Neuronal stem cell (in vitro differentiated cells): ENCODE measurements at regions not wholly inside any gene's neighbourhood (a gene's known extent, or its start where the extent isn't known, plus 50 kb on each side); places are given as distances from the start of the nearest gene placed in this dataset.

Source experiments
- DNase-seq: peaks from one replicate; pipeline ENCODE4 v3.0.0-alpha.2; 2013; ENCODE audit warnings: low spot score
- H2AFZ ChIP-seq: one replicate; pipeline ENCODE4 v1.6.1; 2013; ENCODE audit warnings: mild to moderate bottlenecking, low read length, inconsistent platforms
- H2AK5ac ChIP-seq: 2 replicates; pipeline ENCODE4 v1.6.1; 2013; ENCODE audit warnings: low read depth, mild to moderate bottlenecking, inconsistent platforms, low read length, moderate library complexity, mixed read lengths
- H2BK120ac ChIP-seq: 2 replicates; pipeline ENCODE4 v1.6.1; 2013; ENCODE audit warnings: low read depth, mild to moderate bottlenecking, inconsistent platforms, low read length, moderate library complexity, mixed read lengths
- H2BK12ac ChIP-seq: one replicate; pipeline ENCODE4 v1.6.1; 2013; ENCODE audit warnings: low read length, inconsistent platforms
- H2BK15ac ChIP-seq: 2 replicates; pipeline ENCODE4 v1.6.1; 2013; ENCODE audit warnings: mild to moderate bottlenecking, low read length, inconsistent platforms, mixed read lengths
- H2BK5ac ChIP-seq: one replicate; pipeline ENCODE4 v1.6.1; 2013; ENCODE audit warnings: inconsistent platforms, mild to moderate bottlenecking, low read length, moderate library complexity
- H3K14ac ChIP-seq: one replicate; pipeline ENCODE4 v1.6.1; 2013; ENCODE audit warnings: low read length, inconsistent platforms
- H3K18ac ChIP-seq: 2 replicates; pipeline ENCODE4 v1.6.1; 2013; ENCODE audit warnings: low read length, inconsistent platforms
- H3K23ac ChIP-seq: 2 replicates; pipeline ENCODE4 v1.6.1; 2013; ENCODE audit warnings: low read depth, mild to moderate bottlenecking, mixed read lengths, low read length, inconsistent platforms; ENCODE audit not compliant: poor library complexity
- H3K27ac ChIP-seq: replicated peaks from 3 replicates; pipeline ENCODE4 v1.5.1; 2013; ENCODE audit warnings: low read length, inconsistent platforms
- H3K27me3 ChIP-seq, 3 experiments: 2 replicates each; pipeline ENCODE4 v1.6.1; 2013; ENCODE audit warnings: low read length in 3 of 3, mild to moderate bottlenecking in 2 of 3, inconsistent platforms in 1 of 3, low read depth in 1 of 3, mixed read lengths in 1 of 3, moderate library complexity in 1 of 3; ENCODE audit not compliant: control insufficient read depth in 3 of 3, insufficient read depth in 3 of 3
- H3K36me3 ChIP-seq, 2 donors: replicated peaks in 1 of 2; 2 replicates each; pipeline ENCODE4 v1.6.1; 2013; ENCODE audit warnings: low read length in 2 of 2; ENCODE audit not compliant: control insufficient read depth in 2 of 2, insufficient read depth in 2 of 2
- H3K4ac ChIP-seq: 2 replicates; pipeline ENCODE4 v1.6.1; 2013; ENCODE audit warnings: inconsistent platforms, mild to moderate bottlenecking, low read length, moderate library complexity
- H3K4me1 ChIP-seq, 2 donors: 1 replicate in 1 of 2; 2 replicates in 1 of 2; pipeline ENCODE4 v1.6.1; 2013; ENCODE audit warnings: low read length in 2 of 2, low read depth in 1 of 2; ENCODE audit not compliant: control insufficient read depth in 2 of 2, insufficient read depth in 1 of 2
- H3K4me2 ChIP-seq: one replicate; pipeline ENCODE4 v1.6.1; 2013; ENCODE audit warnings: mild to moderate bottlenecking, low read length, inconsistent platforms; ENCODE audit not compliant: insufficient read depth, poor library complexity, severe bottlenecking
- H3K4me3 ChIP-seq, 2 donors: 2 replicates each; pipeline ENCODE4 v1.5.1; 2013; ENCODE audit warnings: low read length in 2 of 2, mild to moderate bottlenecking in 2 of 2, inconsistent platforms in 1 of 2, moderate library complexity in 1 of 2
- H3K79me1 ChIP-seq: one replicate; pipeline ENCODE4 v1.6.1; 2013; ENCODE audit warnings: low read depth, mild to moderate bottlenecking, inconsistent platforms, low read length, moderate library complexity
- H3K9ac ChIP-seq: one replicate; pipeline ENCODE4 v1.6.1; 2013; ENCODE audit warnings: mild to moderate bottlenecking, low read depth, low read length, inconsistent platforms; ENCODE audit not compliant: poor library complexity
- H3K9me3 ChIP-seq, 2 donors: replicated peaks in 1 of 2; 2 replicates each; pipeline versions ENCODE3 to v1.6.1; 2013; ENCODE audit warnings: low read length in 2 of 2, mild to moderate bottlenecking in 2 of 2, inconsistent platforms in 1 of 2, low read depth in 1 of 2, mixed read lengths in 1 of 2, moderate library complexity in 1 of 2; ENCODE audit not compliant: control insufficient read depth in 2 of 2, insufficient read depth in 1 of 2
- H4K8ac ChIP-seq: one replicate; pipeline ENCODE4 v1.6.1; 2013; ENCODE audit warnings: low read depth, mild to moderate bottlenecking, inconsistent platforms, low read length, moderate library complexity
- H4K91ac ChIP-seq: one replicate; pipeline ENCODE4 v1.6.1; 2013; ENCODE audit warnings: low read length, low read depth, mild to moderate bottlenecking, inconsistent platforms; ENCODE audit not compliant: poor library complexity
- WGBS, 2 donors: extraction: QIAGEN DNeasy Blood & Tissue Kit; methylation state at CpG; one replicate each; pipeline ENCODE4 v1.1.7; 2013; ENCODE audit warnings: missing lambda C conversion rate in 2 of 2, mixed read lengths in 1 of 2; ENCODE audit not compliant: insufficient read length in 2 of 2, insufficient replicate concordance in 1 of 2; ENCODE audit errors: extremely low coverage in 2 of 2; 5-methylcytosine and 5-hydroxymethylcytosine counted together

- H2BK12ac ChIP-seq: no peak overlapping the region
- no peaks in the 10 kb centered on the region for H3K79me1 ChIP-seq
- no peak overlapping the region for H4K8ac ChIP-seq
- no peak overlapping the region for H2AFZ ChIP-seq
- H3K4me1 ChIP-seq: peaks cover 24 to 29% of the 10 kb centered on the region in 2 donors
- no peak overlapping the region for H3K27ac ChIP-seq
- H2BK120ac ChIP-seq: no peak overlapping the region
- H2BK15ac ChIP-seq: no peak overlapping the region
- no peak overlapping the region for H3K4ac ChIP-seq
- no peak overlapping the region for H3K18ac ChIP-seq
- H3K9me3 ChIP-seq: peaks cover 0 to 3% of the 10 kb centered on the region in 2 donors
- H2AK5ac ChIP-seq: no peak overlapping the region
- H4K91ac ChIP-seq: no peak overlapping the region
- no peak overlapping the region for H2BK5ac ChIP-seq
- no peak overlapping the region for H3K14ac ChIP-seq
- H3K4me2 ChIP-seq: no peak overlapping the region
- DNase-seq: no peak
- H3K27me3 ChIP-seq: no peaks in the 10 kb centered on the region
- H3K9ac ChIP-seq: no peak overlapping the region
- no peak overlapping the region for H3K23ac ChIP-seq
- peaks cover 0 to 34% of the 10 kb centered on the region in 2 donors for H3K36me3 ChIP-seq
- peak overlapping the region in 1 of 2 donors; percentile 55 for H3K4me3 ChIP-seq
Measured at GRCh38 chr6:150723345-150723658, 123.6 kb downstream of the PLEKHG1 start.

DNA sequence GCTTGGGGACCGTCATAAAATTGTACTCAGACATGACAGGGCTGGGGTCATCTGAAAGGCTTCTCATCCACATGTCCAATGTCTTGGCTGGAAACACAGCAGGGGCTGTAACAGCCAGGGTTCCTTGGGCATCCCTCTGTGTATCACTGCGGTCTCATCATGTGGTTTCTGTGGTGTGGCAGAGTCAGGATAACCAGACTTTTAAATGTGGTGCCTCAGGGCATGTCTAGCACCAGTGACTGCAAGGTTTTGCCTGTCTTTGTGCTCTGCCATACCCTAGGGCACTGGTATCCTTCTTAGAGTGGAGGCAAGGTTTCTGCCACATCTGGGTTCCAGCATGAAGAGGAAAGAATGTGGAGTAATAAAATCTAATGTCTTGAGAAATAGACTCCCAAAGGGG lies 124.2 kb downstream of the PLEKHG1 start:
- Histone ChIP-seq H3K23ac (no peak overlapping the region), H3K27me3 (no peaks in the 10 kb centered on the region), H3K36me3 (peaks cover 0 to 34% of the 10 kb centered on the region in 2 donors), H3K4me3 (no peak overlapping the region), H2BK120ac (no peak overlapping the region), H3K9me3 (peaks cover under 1 to 3% of the 10 kb centered on the region in 2 donors), H3K27ac (no peak overlapping the region), H4K91ac (no peak overlapping the region), H2AK5ac (peak overlapping the region; percentile 3), H2BK5ac (no peak overlapping the region), H3K14ac (no peak overlapping the region), H3K18ac (peak overlapping the region; percentile 2), H3K4ac (peak overlapping the region; percentile 5), H2AFZ (no peak overlapping the region), H3K9ac (no peak overlapping the region), H2BK12ac (no peak overlapping the region), H4K8ac (no peak overlapping the region), H3K4me1 (peaks cover 24 to 26% of the 10 kb centered on the region in 2 donors), H3K79me1 (no peaks in the 10 kb centered on the region), H3K4me2 (no peak overlapping the region), H2BK15ac (no peak overlapping the region)
- no peak for DNase-seq
- no CpG with 5 or more reads among the region's 2 CpGs for WGBS, 2 donors

- no peak overlapping the region for H3K14ac ChIP-seq
- H2BK12ac ChIP-seq: no peak overlapping the region
- no peak overlapping the region for H3K27ac ChIP-seq
- H3K9me3 ChIP-seq: peaks cover 5 to 15% of the 10 kb centered on the region in 2 donors
- no peak overlapping the region for H3K23ac ChIP-seq
- H4K8ac ChIP-seq: no peak overlapping the region
- no peak overlapping the region for H2BK5ac ChIP-seq
- H3K18ac ChIP-seq: no peak overlapping the region
- H3K4me2 ChIP-seq: no peak overlapping the region
- no CpG with 5 or more reads among the region's 1 CpG for WGBS, 2 donors
- no peak overlapping the region for H2BK120ac ChIP-seq
- H3K4me3 ChIP-seq: no peak overlapping the region
- no peaks in the 10 kb centered on the region for H3K27me3 ChIP-seq
- H2AFZ ChIP-seq: no peak overlapping the region
- peaks cover 13 to 18% of the 10 kb centered on the region in 2 donors for H3K4me1 ChIP-seq
- no peak overlapping the region for H4K91ac ChIP-seq
- H3K9ac ChIP-seq: no peak overlapping the region
- H2AK5ac ChIP-seq: no peak overlapping the region
- no peak overlapping the region for H3K4ac ChIP-seq
- DNase-seq: no peak
- no peak overlapping the region for H2BK15ac ChIP-seq
- H3K79me1 ChIP-seq: no peaks in the 10 kb centered on the region
- peaks cover 2 to 51% of the 10 kb centered on the region in 2 donors for H3K36me3 ChIP-seq
Measured at GRCh38 chr6:150725795-150726194, 126.1 kb downstream of the PLEKHG1 start.

- H2BK12ac ChIP-seq: no peak overlapping the region
- H3K79me1 ChIP-seq: no peaks in the 10 kb centered on the region
- H3K27ac ChIP-seq: no peak overlapping the region
- no peak overlapping the region for H3K4me3 ChIP-seq
- H4K8ac ChIP-seq: no peak overlapping the region
- H3K9ac ChIP-seq: no peak overlapping the region
- H2AFZ ChIP-seq: no peak overlapping the region
- H3K18ac ChIP-seq: no peak overlapping the region
- H3K9me3 ChIP-seq: peaks cover 5 to 25% of the 10 kb centered on the region in 2 donors
- H3K36me3 ChIP-seq: peaks cover 12 to 80% of the 10 kb centered on the region in 2 donors
- no peak for DNase-seq
- no peak overlapping the region for H3K4ac ChIP-seq
- no peak overlapping the region for H2AK5ac ChIP-seq
- H4K91ac ChIP-seq: no peak overlapping the region
- H3K23ac ChIP-seq: no peak overlapping the region
- H2BK5ac ChIP-seq: no peak overlapping the region
- H3K27me3 ChIP-seq: no peaks in the 10 kb centered on the region
- H3K4me1 ChIP-seq: peaks cover 0 to 8% of the 10 kb centered on the region in 2 donors
- H3K4me2 ChIP-seq: no peak overlapping the region
- no peak overlapping the region for H3K14ac ChIP-seq
- no peak overlapping the region for H2BK15ac ChIP-seq
- no peak overlapping the region for H2BK120ac ChIP-seq
- WGBS, 2 donors: no CpG with 5 or more reads among the region's 7 CpGs
Measured at GRCh38 chr6:150729188-150729748, 129.6 kb downstream of the PLEKHG1 start.
